Ectodermal cell (in vitro differentiated cells): ENCODE measurements at regions not wholly inside any gene's neighbourhood (a gene's known extent, or its start where the extent isn't known, plus 50 kb on each side); places are given as distances from the start of the nearest gene placed in this dataset.

Source experiments
- H3K27ac ChIP-seq: 2 replicates; pipeline ENCODE4 v1.7.0; 2013; ENCODE audit warnings: mild to moderate bottlenecking, low read depth, low read length; ENCODE audit not compliant: insufficient read depth, poor library complexity, severe bottlenecking
- H3K27me3 ChIP-seq: 2 replicates; pipeline ENCODE4 v1.7.0; 2013; ENCODE audit warnings: mild to moderate bottlenecking, low read length; ENCODE audit not compliant: insufficient read depth, control insufficient read depth, poor library complexity, severe bottlenecking
- H3K36me3 ChIP-seq: one replicate; pipeline ENCODE4 v1.7.0; 2013; ENCODE audit warnings: low read length; ENCODE audit not compliant: control insufficient read depth, insufficient read depth
- H3K4me1 ChIP-seq: one replicate; pipeline ENCODE4 v1.7.0; 2013; ENCODE audit warnings: low read length; ENCODE audit not compliant: control insufficient read depth, insufficient read depth
- H3K4me3 ChIP-seq: 2 replicates; pipeline ENCODE4 v1.7.0; 2013; ENCODE audit warnings: low read depth, low read length, control low read depth; ENCODE audit not compliant: insufficient read depth
- H3K9me3 ChIP-seq: 2 replicates; pipeline ENCODE4 v1.7.0; 2013; ENCODE audit warnings: mild to moderate bottlenecking, low read length, moderate library complexity; ENCODE audit not compliant: control insufficient read depth
- WGBS, 2 experiments: methylation state at CpG; one replicate each; pipeline ENCODE4 v1.1.7; 2013; ENCODE audit warnings: missing lambda C conversion rate in 2 of 2; 5-methylcytosine and 5-hydroxymethylcytosine counted together

- no peaks in the 10 kb centered on the region for H3K27me3 ChIP-seq
- no peaks in the 10 kb centered on the region for H3K36me3 ChIP-seq
- no peaks in the 10 kb centered on the region for H3K4me1 ChIP-seq
- 93 to 94% methylated on average over 4 of the region's 4 CpGs for WGBS, 2 experiments
- H3K27ac ChIP-seq = no peak overlapping the region
- no peaks in the 10 kb centered on the region for H3K9me3 ChIP-seq
- H3K4me3 ChIP-seq = no peak overlapping the region
These were observed 878.5 kb downstream of the BCL11B start for GRCh38 chr14:98393527-98393926.

- Histone ChIP-seq H3K9me3 (no peaks in the 10 kb centered on the region), H3K27me3 (no peaks in the 10 kb centered on the region), H3K4me1 (no peaks in the 10 kb centered on the region), H3K27ac (no peak overlapping the region), H3K4me3 (no peak overlapping the region), H3K36me3 (no peaks in the 10 kb centered on the region)
These were observed 867.2 kb downstream of the BCL11B start for GRCh38 chr14:98404811-98405210.

- Histone ChIP-seq H3K4me1 (no peaks in the 10 kb centered on the region), H3K27ac (no peak overlapping the region), H3K4me3 (no peak overlapping the region), H3K27me3 (no peaks in the 10 kb centered on the region), H3K36me3 (no peaks in the 10 kb centered on the region), H3K9me3 (no peaks in the 10 kb centered on the region)
- 83 to 90% methylated on average over 6 of the region's 6 CpGs for WGBS, 2 experiments
These were observed 863.9 kb downstream of the BCL11B start for GRCh38 chr14:98408024-98408555.

GRCh38 chr14:98408713-98409112, 863.3 kb downstream of the BCL11B start:
- H3K9me3 ChIP-seq = no peaks in the 10 kb centered on the region
- H3K27me3 ChIP-seq = no peaks in the 10 kb centered on the region
- 97 to 99% methylated on average over 6 of the region's 6 CpGs for WGBS, 2 experiments
- no peak overlapping the region for H3K4me3 ChIP-seq
- H3K27ac ChIP-seq = no peak overlapping the region
- no peaks in the 10 kb centered on the region for H3K36me3 ChIP-seq
- no peaks in the 10 kb centered on the region for H3K4me1 ChIP-seq

GRCh38 chr14:98411154-98411553, 860.8 kb downstream of the BCL11B start:
- Histone ChIP-seq H3K9me3 (no peaks in the 10 kb centered on the region), H3K4me3 (no peak overlapping the region), H3K36me3 (no peaks in the 10 kb centered on the region), H3K4me1 (no peaks in the 10 kb centered on the region), H3K27ac (no peak overlapping the region), H3K27me3 (no peaks in the 10 kb centered on the region)
- 96% methylated on average over 8 of the region's 8 CpGs for WGBS, 2 experiments

- Histone ChIP-seq H3K4me1 (no peaks in the 10 kb centered on the region), H3K4me3 (no peak overlapping the region), H3K27me3 (no peaks in the 10 kb centered on the region), H3K36me3 (no peaks in the 10 kb centered on the region), H3K27ac (no peak overlapping the region), H3K9me3 (no peaks in the 10 kb centered on the region)
- WGBS, 2 experiments = 96 to 99% methylated on average over 2 of the region's 2 CpGs
These were observed 859.6 kb downstream of the BCL11B start for GRCh38 chr14:98412431-98412830.

- Histone ChIP-seq H3K4me3 (no peak overlapping the region), H3K4me1 (no peaks in the 10 kb centered on the region), H3K9me3 (no peaks in the 10 kb centered on the region), H3K27me3 (no peaks in the 10 kb centered on the region), H3K36me3 (no peaks in the 10 kb centered on the region), H3K27ac (no peak overlapping the region)
- 86 to 91% methylated on average over 6 of the region's 6 CpGs for WGBS, 2 experiments
These were observed 856.2 kb downstream of the BCL11B start for GRCh38 chr14:98415766-98416165.

GRCh38 chr14:98417001-98417400, 855.0 kb downstream of the BCL11B start:
- H3K27ac ChIP-seq = no peak overlapping the region
- no peaks in the 10 kb centered on the region for H3K27me3 ChIP-seq
- 95 to 96% methylated on average over 15 of the region's 15 CpGs for WGBS, 2 experiments
- no peaks in the 10 kb centered on the region for H3K36me3 ChIP-seq
- no peaks in the 10 kb centered on the region for H3K9me3 ChIP-seq
- no peak overlapping the region for H3K4me3 ChIP-seq
- no peaks in the 10 kb centered on the region for H3K4me1 ChIP-seq

GRCh38 chr14:98428483-98428994, 843.5 kb downstream of the BCL11B start:
- no peaks in the 10 kb centered on the region for H3K9me3 ChIP-seq
- no peaks in the 10 kb centered on the region for H3K4me1 ChIP-seq
- no peak overlapping the region for H3K27ac ChIP-seq
- H3K36me3 ChIP-seq = no peaks in the 10 kb centered on the region
- H3K4me3 ChIP-seq = no peak overlapping the region
- no peaks in the 10 kb centered on the region for H3K27me3 ChIP-seq
- 100% methylated on average over 1 of the region's 2 CpGs for WGBS, 2 experiments

- Histone ChIP-seq H3K27me3 (no peaks in the 10 kb centered on the region), H3K9me3 (no peaks in the 10 kb centered on the region), H3K27ac (no peak overlapping the region), H3K4me3 (no peak overlapping the region), H3K36me3 (no peaks in the 10 kb centered on the region), H3K4me1 (no peaks in the 10 kb centered on the region)
- 90 to 94% methylated on average over 4 of the region's 4 CpGs for WGBS, 2 experiments
These were observed 838.6 kb downstream of the BCL11B start for GRCh38 chr14:98433436-98433835.

GRCh38 chr14:98437113-98437512, 834.9 kb downstream of the BCL11B start:
- 91 to 92% methylated on average over 2 of the region's 2 CpGs for WGBS, 2 experiments
- no peak overlapping the region for H3K4me3 ChIP-seq
- no peaks in the 10 kb centered on the region for H3K36me3 ChIP-seq
- H3K4me1 ChIP-seq = no peaks in the 10 kb centered on the region
- H3K27me3 ChIP-seq = no peaks in the 10 kb centered on the region
- H3K9me3 ChIP-seq = no peaks in the 10 kb centered on the region
- no peak overlapping the region for H3K27ac ChIP-seq
